ENCODE measurements at regions not wholly inside any gene's neighbourhood (a gene's known extent, or its start where the extent isn't known, plus 50 kb on each side); places are given as distances from the start of the nearest gene placed in this dataset.

DNA sequence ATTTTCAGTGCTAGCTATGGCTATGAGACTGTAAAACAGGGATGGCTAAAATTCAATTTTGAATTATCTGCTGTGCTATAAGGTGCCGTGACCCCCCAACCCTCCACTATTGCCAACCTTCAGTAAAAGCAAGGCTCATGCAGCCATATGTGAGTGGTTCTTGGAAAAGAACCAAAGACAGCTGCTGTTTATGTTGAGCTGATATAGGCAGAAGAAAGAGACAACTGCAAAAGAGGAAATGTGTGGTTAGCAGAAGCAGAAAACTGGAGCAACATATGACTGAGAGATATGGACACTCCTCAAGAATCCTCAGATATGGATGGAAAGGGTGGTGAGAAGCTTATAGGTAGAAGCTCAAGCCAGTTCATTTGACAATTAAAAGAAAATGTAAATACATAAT, 200.3 kb downstream of the TLE1 start:
- intact Hi-C loops (cut with DNase I; ENCODE audit: low total_unique reads): no loop called here
- in situ Hi-C loops (cut with MboI; ENCODE audit: low pct_ligation_motif_present in 1 of 4, low pct_unique_long_range_greater_than_20kb in 1 of 4, low sequenced_read_pairs in 3 of 4): loop anchor here in 1 of 4 donors (10.0 kb wide), 1 partner anchor 56 kb away; no protein-coding TSS in a partner anchor
- Histone ChIP-seq H3K27ac (no peak overlapping the region), H3K4me1 (peaks cover 0 to 6% (median 0%) of the 10 kb centered on the region in 4 donors), H3K9me3 (no peaks in the 10 kb centered on the region), H3K4me3 (no peak overlapping the region), H3K36me3 (no peaks in the 10 kb centered on the region), H3K27me3 (no peaks in the 10 kb centered on the region)
- no peak for DNase-seq
- no peak for TF ChIP-seq POLR2AphosphoS5 (IDR thresholded peaks at IDR 0.05)
- WGBS, 2 donors (ENCODE audit: low coverage in 1 of 2): 78% methylated on average over 1 of the region's 1 CpG; no CpG with 5 or more reads in 1 of the 2 donors

DNA sequence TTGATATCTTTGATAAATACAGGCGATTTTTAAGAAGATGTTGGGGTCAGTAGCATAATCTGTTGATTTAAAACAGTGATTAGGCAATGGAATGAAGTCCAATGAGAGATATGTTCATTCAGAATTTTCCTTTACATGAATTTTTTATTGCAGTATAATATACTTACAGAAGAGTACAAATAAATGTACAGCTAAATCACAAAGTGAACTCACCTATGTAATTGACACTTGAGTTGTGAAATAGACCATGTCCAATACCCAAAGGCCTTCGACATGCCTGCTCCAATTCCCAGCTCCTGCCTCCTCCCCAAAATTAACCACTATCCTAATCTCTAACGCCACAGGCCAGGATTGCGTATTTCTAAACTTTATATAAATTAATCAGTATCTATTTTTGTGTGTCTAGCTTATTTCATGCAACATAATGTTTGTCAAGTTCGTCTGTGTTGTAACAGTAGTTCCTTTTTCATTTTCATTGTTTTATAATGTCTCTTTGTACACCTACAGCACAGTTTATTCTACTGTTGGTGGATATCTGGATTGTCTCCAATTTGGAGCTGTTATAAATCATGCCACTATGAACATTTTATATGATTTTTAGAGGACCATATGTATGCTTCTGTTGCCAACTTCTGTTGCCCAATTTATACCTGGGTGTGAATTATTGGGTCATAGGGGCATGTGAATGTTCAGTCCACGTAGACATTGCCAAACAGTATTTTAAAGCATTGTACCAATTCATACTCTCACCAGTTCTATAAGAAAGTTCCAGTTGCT, 208.3 kb downstream of the TLE1 start:
- 42 to 46% methylated on average over 6 of the region's 6 CpGs for WGBS, 2 donors (ENCODE audit: low coverage in 1 of 2)
- peaks cover 0 to 11% (median 5%) of the 10 kb centered on the region in 4 donors for H3K4me1 ChIP-seq
- TF ChIP-seq EP300 (IDR thresholded peaks at IDR 0.05; ENCODE audit: low read depth) (no peak), POLR2A (IDR thresholded peaks at IDR 0.05) (no peak), POLR2AphosphoS5 (IDR thresholded peaks at IDR 0.05) (peak in 2 of 3 donors; percentile 31 to 41)
- no peak overlapping the region for H3K4me3 ChIP-seq
- no peaks in the 10 kb centered on the region for H3K36me3 ChIP-seq
- H3K27me3 ChIP-seq: no peaks in the 10 kb centered on the region
- H3K9me3 ChIP-seq: no peaks in the 10 kb centered on the region
- no peak for DNase-seq
- in situ Hi-C loops (cut with MboI; ENCODE audit: low pct_ligation_motif_present in 1 of 4, low pct_unique_long_range_greater_than_20kb in 1 of 4, low sequenced_read_pairs in 3 of 4) (loop anchor here in 1 of 4 donors (10.0 kb wide), 1 partner anchor 64 kb away; no protein-coding TSS in a partner anchor), intact Hi-C loops (cut with DNase I; ENCODE audit: low total_unique reads) (no loop called here)
- H3K27ac ChIP-seq: peak overlapping the region; percentile 30 to 61 (median 50)

DNA sequence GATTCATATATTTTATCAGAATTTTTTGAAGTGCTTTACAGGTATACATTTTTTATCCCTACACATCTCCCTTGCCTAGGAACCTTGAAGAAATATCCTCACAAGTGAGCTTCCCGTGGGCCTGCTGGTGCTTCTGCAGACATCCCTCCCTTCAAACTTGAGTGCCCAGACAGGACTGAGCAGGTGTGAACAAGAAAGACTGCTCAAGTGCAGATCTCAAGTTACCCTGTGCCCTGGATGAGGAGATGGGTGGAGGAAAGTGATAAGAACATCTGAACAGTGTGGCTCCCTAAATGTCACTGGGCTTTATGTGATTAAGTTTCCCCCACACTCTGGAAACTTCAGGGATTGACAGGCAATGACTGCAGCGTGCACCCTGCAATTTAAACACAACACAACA, 209.8 kb downstream of the TLE1 start:
- Histone ChIP-seq H3K27ac (no peak overlapping the region), H3K27me3 (no peaks in the 10 kb centered on the region), H3K4me1 (peaks cover 0 to 11% (median 5%) of the 10 kb centered on the region in 4 donors), H3K9me3 (no peaks in the 10 kb centered on the region), H3K36me3 (no peaks in the 10 kb centered on the region), H3K4me3 (no peak overlapping the region)
- WGBS, 2 donors (ENCODE audit: low coverage in 1 of 2): 56 to 73% methylated on average over 2 of the region's 2 CpGs
- TF ChIP-seq EP300 (IDR thresholded peaks at IDR 0.05; ENCODE audit: low read depth) (no peak), POLR2AphosphoS5 (IDR thresholded peaks at IDR 0.05) (no peak), POLR2A (IDR thresholded peaks at IDR 0.05) (no peak)
- TF ChIP-seq, protein P1, sequence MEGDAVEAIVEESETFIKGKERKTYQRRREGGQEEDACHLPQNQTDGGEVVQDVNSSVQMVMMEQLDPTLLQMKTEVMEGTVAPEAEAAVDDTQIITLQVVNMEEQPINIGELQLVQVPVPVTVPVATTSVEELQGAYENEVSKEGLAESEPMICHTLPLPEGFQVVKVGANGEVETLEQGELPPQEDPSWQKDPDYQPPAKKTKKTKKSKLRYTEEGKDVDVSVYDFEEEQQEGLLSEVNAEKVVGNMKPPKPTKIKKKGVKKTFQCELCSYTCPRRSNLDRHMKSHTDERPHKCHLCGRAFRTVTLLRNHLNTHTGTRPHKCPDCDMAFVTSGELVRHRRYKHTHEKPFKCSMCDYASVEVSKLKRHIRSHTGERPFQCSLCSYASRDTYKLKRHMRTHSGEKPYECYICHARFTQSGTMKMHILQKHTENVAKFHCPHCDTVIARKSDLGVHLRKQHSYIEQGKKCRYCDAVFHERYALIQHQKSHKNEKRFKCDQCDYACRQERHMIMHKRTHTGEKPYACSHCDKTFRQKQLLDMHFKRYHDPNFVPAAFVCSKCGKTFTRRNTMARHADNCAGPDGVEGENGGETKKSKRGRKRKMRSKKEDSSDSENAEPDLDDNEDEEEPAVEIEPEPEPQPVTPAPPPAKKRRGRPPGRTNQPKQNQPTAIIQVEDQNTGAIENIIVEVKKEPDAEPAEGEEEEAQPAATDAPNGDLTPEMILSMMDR (IDR thresholded peaks at IDR 0.05): no peak
- intact Hi-C loops (cut with DNase I; ENCODE audit: low total_unique reads) (no loop called here), in situ Hi-C loops (cut with MboI; ENCODE audit: low pct_ligation_motif_present in 1 of 4, low pct_unique_long_range_greater_than_20kb in 1 of 4, low sequenced_read_pairs in 3 of 4) (no loop called here)
- DNase-seq: no peak

DNA sequence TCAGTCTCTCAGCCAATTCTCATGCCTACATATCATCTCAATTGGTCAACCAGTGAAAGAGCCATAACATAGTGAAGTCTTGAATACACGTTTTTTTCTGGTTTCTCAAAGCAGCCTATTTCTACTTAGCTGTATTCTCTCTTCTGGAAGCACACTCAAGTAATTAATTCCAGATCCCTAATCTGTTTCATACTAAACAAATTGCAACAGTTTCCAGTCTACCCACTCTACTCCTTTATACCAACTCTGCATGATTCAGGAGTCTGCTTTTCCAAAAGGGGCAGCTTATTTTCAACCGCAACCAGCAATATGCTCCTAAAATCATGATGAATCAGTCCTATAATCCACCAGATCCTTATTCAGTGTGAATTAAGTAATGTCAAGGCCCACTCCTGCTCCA, 211.7 kb downstream of the TLE1 start:
- WGBS, 2 donors (ENCODE audit: low coverage in 1 of 2): 60 to 76% methylated on average over 2 of the region's 2 CpGs
- Histone ChIP-seq H3K9me3 (no peaks in the 10 kb centered on the region), H3K27ac (no peak overlapping the region), H3K27me3 (no peaks in the 10 kb centered on the region), H3K4me1 (peaks cover 0 to 11% (median 5%) of the 10 kb centered on the region in 4 donors), H3K36me3 (no peaks in the 10 kb centered on the region), H3K4me3 (no peak overlapping the region)
- TF ChIP-seq EP300 (IDR thresholded peaks at IDR 0.05; ENCODE audit: low read depth): no peak
- TF ChIP-seq POLR2AphosphoS5 (IDR thresholded peaks at IDR 0.05): no peak
- TF ChIP-seq, protein P1 (IDR thresholded peaks at IDR 0.05): no peak
- no peak for TF ChIP-seq POLR2A (IDR thresholded peaks at IDR 0.05)
- in situ Hi-C loops (cut with MboI; ENCODE audit: low pct_ligation_motif_present in 1 of 4, low pct_unique_long_range_greater_than_20kb in 1 of 4, low sequenced_read_pairs in 3 of 4): no loop called here
- DNase-seq: no peak
- intact Hi-C loops (cut with DNase I; ENCODE audit: low total_unique reads): no loop called here

DNA sequence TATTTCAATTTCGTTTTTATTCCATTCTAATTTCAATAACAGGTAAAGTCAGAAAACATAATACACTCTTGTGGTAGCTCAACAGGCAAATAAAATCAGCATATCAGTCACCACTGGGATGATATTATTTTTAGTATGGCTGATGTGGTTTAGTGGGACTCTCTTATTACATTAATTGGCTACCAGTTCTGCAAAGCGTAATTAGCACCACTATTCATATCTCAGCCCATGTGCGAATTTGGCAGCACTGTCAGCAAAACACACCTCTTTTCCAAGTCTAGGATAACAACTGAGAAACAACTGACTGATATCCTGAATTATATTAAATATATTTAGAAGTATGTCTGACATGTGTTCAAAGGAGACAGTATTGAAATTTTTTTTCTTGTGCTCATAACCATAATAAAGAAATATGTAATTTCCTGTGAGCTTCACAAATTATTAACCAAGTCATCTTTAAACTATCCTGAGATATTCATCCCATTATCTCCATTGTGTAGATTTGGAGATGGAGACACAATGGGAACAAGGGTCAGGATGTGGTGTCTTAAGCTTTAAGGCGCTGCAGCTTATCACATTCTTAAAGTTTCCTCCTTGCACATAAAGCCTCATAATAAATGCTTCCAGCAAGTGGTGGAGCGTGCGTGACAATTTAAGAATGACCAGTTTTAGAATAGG, 212.4 kb downstream of the TLE1 start:
- Histone ChIP-seq H3K27me3 (no peaks in the 10 kb centered on the region), H3K4me1 (peaks cover 0 to 11% (median 5%) of the 10 kb centered on the region in 4 donors), H3K27ac (no peak overlapping the region), H3K9me3 (no peaks in the 10 kb centered on the region), H3K36me3 (no peaks in the 10 kb centered on the region), H3K4me3 (no peak overlapping the region)
- WGBS, 2 donors (ENCODE audit: low coverage in 1 of 2): 90 to 98% methylated on average over 5 to 6 of the region's 6 CpGs
- no peak for TF ChIP-seq POLR2AphosphoS5 (IDR thresholded peaks at IDR 0.05)
- TF ChIP-seq EP300 (IDR thresholded peaks at IDR 0.05; ENCODE audit: low read depth): no peak
- TF ChIP-seq POLR2A (IDR thresholded peaks at IDR 0.05): no peak
- TF ChIP-seq, protein P1 (IDR thresholded peaks at IDR 0.05): no peak
- intact Hi-C loops (cut with DNase I; ENCODE audit: low total_unique reads) (no loop called here), in situ Hi-C loops (cut with MboI; ENCODE audit: low pct_ligation_motif_present in 1 of 4, low pct_unique_long_range_greater_than_20kb in 1 of 4, low sequenced_read_pairs in 3 of 4) (no loop called here)
- no peak for DNase-seq

Measured in transverse colon (tissue), 4 donors.